HCT116 (cell line): ENCODE measurements at regions not wholly inside any gene's neighbourhood (a gene's known extent, or its start where the extent isn't known, plus 50 kb on each side); places are given as distances from the start of the nearest gene placed in this dataset.
"Not testable (repeated sequence)": the region's sequence is repeated elsewhere in the genome, so short reads cannot be mapped to it uniquely, and the experiment has no call there.

Experiments used
- ATAC-seq: fragments of 200-7000 bp; cut with Tn5 transposase; 2 replicates; pipeline ENCODE4 v1.9.1; 2020; ENCODE audit warnings: mild to moderate bottlenecking, moderate library complexity
- BruUV-seq: library from RNA; stranded (reverse); fragments of 400-500 nt; replicated peaks from 2 replicates; lab custom pipeline; 2021; lab: Mats Ljungman, UMichigan
- CTCF ChIA-PET: fragments of 300-600 bp; sonication (Branson Sonifier 250); formaldehyde crosslinking; loops from one replicate; lab custom pipeline; 2021; ENCODE audit warnings: antibody characterized with exemption; lab: Charles Lee
- POLR2A ChIA-PET: fragments of 300-600, 350-600 bp; sonication (Branson Sonifier 250); formaldehyde crosslinking; loops from one replicate; lab custom pipeline; 2021; ENCODE audit warnings: antibody characterized with exemption; lab: Charles Lee
- RAD21 ChIA-PET, 2 experiments: fragments of 300-600 bp; sonication (Branson Sonifier 250); formaldehyde crosslinking; loops; one replicate each; lab custom pipeline; 2023; ENCODE audit warnings: low total read pairs in 2 of 2; ENCODE audit not compliant: uncharacterized antibody in 2 of 2, unreplicated experiment in 2 of 2, low non-redundant PET in 1 of 2; lab: Charles Lee
- DNase-seq: peaks from one replicate; pipeline ENCODE4 v3.0.0-alpha.2; 2010; ENCODE audit warnings: low read depth, low spot score
- H2AFZ ChIP-seq: fragments of 200-600 bp; shearing (Covaris generic), sonication (generic); 2 replicates; pipeline ENCODE4 v1.6.1; 2017; ENCODE audit warnings: low read depth, mixed run types, mixed read lengths, antibody characterized with exemption, low read length; ENCODE audit not compliant: poor library complexity, severe bottlenecking
- H3K27ac ChIP-seq: 2 replicates; pipeline ENCODE4 v1.5.1; 2012; ENCODE audit warnings: low read depth, low read length
- H3K27me3 ChIP-seq: fragments of 200-600 bp; sonication (generic); 2 replicates; pipeline ENCODE4 v1.6.1; 2016; ENCODE audit warnings: mixed run types, low read length, mixed read lengths; ENCODE audit not compliant: insufficient read depth
- H3K36me3 ChIP-seq, 2 experiments: fragments of 200-500 bp in 1 of 2; fragments of 200-600 bp in 1 of 2; sonication (Bioruptor generic) in 1 of 2; sonication (generic) in 1 of 2; 2 replicates each; pipeline versions ENCODE4 v1.5.1 to v1.6.1; 2014 to 2016; ENCODE audit warnings: low read length in 2 of 2, inconsistent platforms in 1 of 2, mixed read lengths in 1 of 2, mixed run types in 1 of 2; ENCODE audit not compliant: insufficient read depth in 2 of 2, control insufficient read depth in 1 of 2
- H3K4me1 ChIP-seq, 2 experiments: fragments of 200-600 bp in 1 of 2; sonication (generic) in 1 of 2; 2 replicates each; pipeline versions ENCODE4 v1.5.1 to v1.6.1; 2012 to 2017; ENCODE audit warnings: low read length in 2 of 2, inconsistent platforms in 1 of 2, mild to moderate bottlenecking in 1 of 2, mixed read lengths in 1 of 2, mixed run types in 1 of 2, moderate library complexity in 1 of 2; ENCODE audit not compliant: insufficient read depth in 2 of 2, control insufficient read depth in 1 of 2
- H3K4me2 ChIP-seq: fragments of 200-600 bp; sonication (generic); 2 replicates; pipeline ENCODE4 v1.6.1; 2017; ENCODE audit warnings: mixed run types, low read length, mixed read lengths
- H3K4me3 ChIP-seq, 2 experiments: fragments of 200-600 bp in 1 of 2; sonication (generic) in 1 of 2; replicated peaks in 1 of 2; 2 replicates each; pipeline ENCODE4 v1.5.1; 2011 to 2016; ENCODE audit warnings: low read length in 2 of 2, control low read depth in 1 of 2, low read depth in 1 of 2, mild to moderate bottlenecking in 1 of 2, mixed read lengths in 1 of 2, mixed run types in 1 of 2
- H3K79me2 ChIP-seq: fragments of 200-600 bp; sonication (generic); 2 replicates; pipeline ENCODE4 v1.6.1; 2017; ENCODE audit warnings: mild to moderate bottlenecking, mixed run types, low read length, moderate library complexity, mixed read lengths; ENCODE audit not compliant: insufficient read depth
- H3K9ac ChIP-seq: fragments of 200-600 bp; sonication (generic); 2 replicates; pipeline ENCODE4 v1.6.1; 2016; ENCODE audit warnings: low read length, mixed read lengths
- H3K9me2 ChIP-seq: fragments of 200-600 bp; sonication (generic), shearing (Covaris generic); 2 replicates; pipeline ENCODE4 v1.6.1; 2017; ENCODE audit warnings: mixed run types, mild to moderate bottlenecking, moderate library complexity; ENCODE audit not compliant: insufficient read depth
- H3K9me3 ChIP-seq, 2 experiments: fragments of 200-500 bp in 1 of 2; fragments of 200-600 bp in 1 of 2; sonication (Bioruptor generic) in 1 of 2; sonication (generic) in 1 of 2; 2 replicates each; pipeline ENCODE4 v1.6.1; 2014 to 2017; ENCODE audit warnings: low read length in 2 of 2, mixed read lengths in 2 of 2, inconsistent platforms in 1 of 2, low read depth in 1 of 2, mild to moderate bottlenecking in 1 of 2, mixed run types in 1 of 2, moderate library complexity in 1 of 2; ENCODE audit not compliant: control insufficient read depth in 1 of 2, insufficient read depth in 1 of 2
- H4K20me1 ChIP-seq: fragments of 200-600 bp; sonication (generic), shearing (Covaris generic); 2 replicates; pipeline ENCODE4 v1.6.1; 2017; ENCODE audit warnings: mixed run types, mild to moderate bottlenecking, moderate library complexity; ENCODE audit not compliant: insufficient read depth
- CEBPB ChIP-seq: IDR thresholded peaks from 2 replicates; pipeline ENCODE4 v1.6.1; 2012; ENCODE audit warnings: low read depth
- JUND ChIP-seq: IDR thresholded peaks from 2 replicates; pipeline ENCODE4 v1.6.1; 2012
- SP1 ChIP-seq: IDR thresholded peaks from 2 replicates; pipeline ENCODE4 v1.6.1; 2012; ENCODE audit warnings: low read depth
- SRF ChIP-seq: IDR thresholded peaks from 2 replicates; pipeline ENCODE4 v1.6.1; 2012; ENCODE audit warnings: low read depth
- YY1 ChIP-seq: IDR thresholded peaks from 2 replicates; pipeline ENCODE4 v1.6.1; 2011; ENCODE audit warnings: low read length, low read depth, moderate library complexity, mild to moderate bottlenecking; ENCODE audit not compliant: insufficient replicate concordance; ENCODE audit errors: extremely low read depth
- intact Hi-C: fragments of 100-400 bp; cut with micrococcal nuclease; formaldehyde crosslinking; loops from 2 replicates; pipeline ENCODE4 v1.10.0; 2022
- TF ChIP-seq, protein P1 (sequence below), 3 experiments: fragments of 200-600 bp in 1 of 3; sonication (generic) in 1 of 3; IDR thresholded peaks in 2 of 3; conservative IDR thresholded peaks in 1 of 3; 2 replicates each; pipeline ENCODE4 v1.5.1; 2012 to 2017; ENCODE audit warnings: low read depth in 2 of 3, low read length in 2 of 3, antibody characterized with exemption in 1 of 3, borderline replicate concordance in 1 of 3, control low read depth in 1 of 3, mild to moderate bottlenecking in 1 of 3, mixed read lengths in 1 of 3, mixed run types in 1 of 3, moderate library complexity in 1 of 3; ENCODE audit not compliant: insufficient read depth in 1 of 3
- TF ChIP-seq, protein P2 (sequence below): IDR thresholded peaks from 2 replicates; pipeline ENCODE4 v1.6.1; 2012
- TF ChIP-seq, protein P3 (sequence below): IDR thresholded peaks from 2 replicates; pipeline ENCODE4 v1.6.1; 2011; ENCODE audit warnings: mild to moderate bottlenecking, low read length, moderate library complexity; ENCODE audit not compliant: insufficient replicate concordance; ENCODE audit errors: extremely low read depth
- TF ChIP-seq, protein P4 (sequence below): IDR thresholded peaks from 2 replicates; pipeline ENCODE4 v1.6.1; 2012; ENCODE audit warnings: low read depth

DNA sequence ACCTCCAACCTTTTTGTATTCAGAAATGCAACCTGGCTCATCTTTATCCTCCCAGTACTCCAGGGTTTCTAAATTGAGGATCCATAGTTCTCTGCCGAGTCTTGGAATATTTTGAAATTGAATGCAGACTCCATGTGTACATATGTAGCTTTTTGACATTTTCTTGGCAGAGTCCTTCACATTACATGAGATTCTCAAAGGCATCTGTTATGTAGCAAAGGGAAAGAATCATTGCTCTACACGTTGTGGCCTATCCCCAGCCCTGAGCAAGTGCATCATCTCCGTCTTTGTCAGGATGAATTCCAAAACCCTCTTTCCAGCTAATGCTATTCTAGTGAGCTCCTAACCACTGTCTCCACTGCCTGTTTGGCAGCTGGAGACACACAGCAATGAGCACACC, 742.9 kb downstream of the DHX35 start (continued):
- TF ChIP-seq, protein P1, sequence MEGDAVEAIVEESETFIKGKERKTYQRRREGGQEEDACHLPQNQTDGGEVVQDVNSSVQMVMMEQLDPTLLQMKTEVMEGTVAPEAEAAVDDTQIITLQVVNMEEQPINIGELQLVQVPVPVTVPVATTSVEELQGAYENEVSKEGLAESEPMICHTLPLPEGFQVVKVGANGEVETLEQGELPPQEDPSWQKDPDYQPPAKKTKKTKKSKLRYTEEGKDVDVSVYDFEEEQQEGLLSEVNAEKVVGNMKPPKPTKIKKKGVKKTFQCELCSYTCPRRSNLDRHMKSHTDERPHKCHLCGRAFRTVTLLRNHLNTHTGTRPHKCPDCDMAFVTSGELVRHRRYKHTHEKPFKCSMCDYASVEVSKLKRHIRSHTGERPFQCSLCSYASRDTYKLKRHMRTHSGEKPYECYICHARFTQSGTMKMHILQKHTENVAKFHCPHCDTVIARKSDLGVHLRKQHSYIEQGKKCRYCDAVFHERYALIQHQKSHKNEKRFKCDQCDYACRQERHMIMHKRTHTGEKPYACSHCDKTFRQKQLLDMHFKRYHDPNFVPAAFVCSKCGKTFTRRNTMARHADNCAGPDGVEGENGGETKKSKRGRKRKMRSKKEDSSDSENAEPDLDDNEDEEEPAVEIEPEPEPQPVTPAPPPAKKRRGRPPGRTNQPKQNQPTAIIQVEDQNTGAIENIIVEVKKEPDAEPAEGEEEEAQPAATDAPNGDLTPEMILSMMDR (IDR thresholded peaks at IDR 0.05 in 2 of 3, conservative IDR thresholded peaks at IDR 0.05 in 1 of 3; ENCODE audit: borderline replicate concordance in 1 of 3, insufficient read depth in 1 of 3, low read depth in 2 of 3, low read length in 2 of 3) = no peak
- no peak for TF ChIP-seq JUND
- TF ChIP-seq, protein P2, sequence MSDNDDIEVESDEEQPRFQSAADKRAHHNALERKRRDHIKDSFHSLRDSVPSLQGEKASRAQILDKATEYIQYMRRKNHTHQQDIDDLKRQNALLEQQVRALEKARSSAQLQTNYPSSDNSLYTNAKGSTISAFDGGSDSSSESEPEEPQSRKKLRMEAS = no peak

DNA sequence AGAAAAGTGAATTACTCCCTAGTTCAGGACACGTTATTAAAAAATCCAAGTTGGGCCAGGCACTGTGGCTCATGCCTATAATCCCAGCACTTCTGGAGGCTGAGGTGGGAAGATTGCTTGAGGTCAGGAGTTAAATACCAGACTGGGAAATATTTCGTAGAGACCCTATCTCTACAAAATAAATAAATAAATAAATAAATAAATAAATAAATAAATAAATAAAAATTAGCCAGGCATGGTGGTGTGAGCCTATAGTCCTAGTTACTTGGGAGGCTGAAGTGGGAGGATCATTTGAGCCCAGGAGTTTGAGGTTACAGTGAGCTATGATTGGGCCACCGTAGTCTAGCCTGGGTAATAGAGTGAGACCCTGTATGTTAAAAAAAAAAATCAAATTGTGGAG, 741.2 kb downstream of the DHX35 start:
- CTCF ChIA-PET = not testable (repeated sequence)

DNA sequence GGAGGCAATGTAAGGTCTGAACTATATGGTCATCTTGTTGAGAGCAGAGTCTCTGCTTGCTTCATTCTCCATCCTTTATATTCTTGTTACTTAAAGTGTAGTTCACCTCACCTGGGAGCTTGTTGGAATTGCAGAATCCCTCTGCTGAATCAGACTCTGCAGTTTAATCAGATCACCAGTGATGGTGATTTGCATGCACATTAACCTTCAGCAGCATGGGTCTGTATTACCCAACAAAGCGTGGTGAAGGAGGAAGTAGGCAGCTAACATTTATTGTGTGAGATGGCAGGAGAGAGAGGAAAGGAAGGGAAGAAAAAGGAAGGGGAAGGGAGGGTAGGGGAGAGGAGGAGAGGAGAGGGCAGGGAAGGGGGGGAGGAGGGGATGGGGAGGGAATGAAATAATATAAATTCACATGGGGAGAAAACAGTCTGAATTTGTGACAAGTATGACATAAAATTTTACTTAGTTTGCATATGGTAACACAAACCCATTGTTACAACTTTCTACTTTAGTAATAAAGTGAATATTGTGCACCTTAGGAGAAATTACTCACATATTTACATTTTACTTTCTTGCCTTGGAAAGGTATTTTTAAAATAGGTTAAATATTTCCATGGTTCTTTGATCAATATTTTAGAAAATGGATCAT, 740.7 kb downstream of the DHX35 start:
- Histone ChIP-seq H3K27ac (no peak overlapping the region), H4K20me1 (no peaks in the 10 kb centered on the region), H3K79me2 (no peaks in the 10 kb centered on the region), H3K27me3 (no peaks in the 10 kb centered on the region), H3K36me3 (no peaks in the 10 kb centered on the region), H2AFZ (no peak overlapping the region), H3K9me2 (no peaks in the 10 kb centered on the region), H3K9me3 (peaks cover 0 to 10% of the 10 kb centered on the region in 2 experiments; a peak in 2 of 4 replicates), H3K4me2 (no peak overlapping the region), H3K4me3 (no peak overlapping the region), H3K4me1 (no peaks in the 10 kb centered on the region), H3K9ac (no peak overlapping the region)
- no TSS peak for BruUV-seq
- no peak for DNase-seq
- intact Hi-C loops = no loop called here
- no peak for ATAC-seq
- ChIA-PET RAD21 (no interaction called here), CTCF (no interaction called here), POLR2A (no interaction called here)
- TF ChIP-seq, protein P3, sequence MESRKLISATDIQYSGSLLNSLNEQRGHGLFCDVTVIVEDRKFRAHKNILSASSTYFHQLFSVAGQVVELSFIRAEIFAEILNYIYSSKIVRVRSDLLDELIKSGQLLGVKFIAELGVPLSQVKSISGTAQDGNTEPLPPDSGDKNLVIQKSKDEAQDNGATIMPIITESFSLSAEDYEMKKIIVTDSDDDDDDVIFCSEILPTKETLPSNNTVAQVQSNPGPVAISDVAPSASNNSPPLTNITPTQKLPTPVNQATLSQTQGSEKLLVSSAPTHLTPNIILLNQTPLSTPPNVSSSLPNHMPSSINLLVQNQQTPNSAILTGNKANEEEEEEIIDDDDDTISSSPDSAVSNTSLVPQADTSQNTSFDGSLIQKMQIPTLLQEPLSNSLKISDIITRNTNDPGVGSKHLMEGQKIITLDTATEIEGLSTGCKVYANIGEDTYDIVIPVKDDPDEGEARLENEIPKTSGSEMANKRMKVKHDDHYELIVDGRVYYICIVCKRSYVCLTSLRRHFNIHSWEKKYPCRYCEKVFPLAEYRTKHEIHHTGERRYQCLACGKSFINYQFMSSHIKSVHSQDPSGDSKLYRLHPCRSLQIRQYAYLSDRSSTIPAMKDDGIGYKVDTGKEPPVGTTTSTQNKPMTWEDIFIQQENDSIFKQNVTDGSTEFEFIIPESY = no peak
- no peak for TF ChIP-seq SP1
- TF ChIP-seq SRF = no peak
- TF ChIP-seq, protein P4, sequence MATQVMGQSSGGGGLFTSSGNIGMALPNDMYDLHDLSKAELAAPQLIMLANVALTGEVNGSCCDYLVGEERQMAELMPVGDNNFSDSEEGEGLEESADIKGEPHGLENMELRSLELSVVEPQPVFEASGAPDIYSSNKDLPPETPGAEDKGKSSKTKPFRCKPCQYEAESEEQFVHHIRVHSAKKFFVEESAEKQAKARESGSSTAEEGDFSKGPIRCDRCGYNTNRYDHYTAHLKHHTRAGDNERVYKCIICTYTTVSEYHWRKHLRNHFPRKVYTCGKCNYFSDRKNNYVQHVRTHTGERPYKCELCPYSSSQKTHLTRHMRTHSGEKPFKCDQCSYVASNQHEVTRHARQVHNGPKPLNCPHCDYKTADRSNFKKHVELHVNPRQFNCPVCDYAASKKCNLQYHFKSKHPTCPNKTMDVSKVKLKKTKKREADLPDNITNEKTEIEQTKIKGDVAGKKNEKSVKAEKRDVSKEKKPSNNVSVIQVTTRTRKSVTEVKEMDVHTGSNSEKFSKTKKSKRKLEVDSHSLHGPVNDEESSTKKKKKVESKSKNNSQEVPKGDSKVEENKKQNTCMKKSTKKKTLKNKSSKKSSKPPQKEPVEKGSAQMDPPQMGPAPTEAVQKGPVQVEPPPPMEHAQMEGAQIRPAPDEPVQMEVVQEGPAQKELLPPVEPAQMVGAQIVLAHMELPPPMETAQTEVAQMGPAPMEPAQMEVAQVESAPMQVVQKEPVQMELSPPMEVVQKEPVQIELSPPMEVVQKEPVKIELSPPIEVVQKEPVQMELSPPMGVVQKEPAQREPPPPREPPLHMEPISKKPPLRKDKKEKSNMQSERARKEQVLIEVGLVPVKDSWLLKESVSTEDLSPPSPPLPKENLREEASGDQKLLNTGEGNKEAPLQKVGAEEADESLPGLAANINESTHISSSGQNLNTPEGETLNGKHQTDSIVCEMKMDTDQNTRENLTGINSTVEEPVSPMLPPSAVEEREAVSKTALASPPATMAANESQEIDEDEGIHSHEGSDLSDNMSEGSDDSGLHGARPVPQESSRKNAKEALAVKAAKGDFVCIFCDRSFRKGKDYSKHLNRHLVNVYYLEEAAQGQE = no peak
- TF ChIP-seq CEBPB = no peak
- no peak for TF ChIP-seq YY1

More for the DNA sequence above, 741.2 kb downstream of the DHX35 start:
- H3K27me3 ChIP-seq, H2AFZ ChIP-seq, POLR2A ChIA-PET, H3K27ac ChIP-seq, RAD21 ChIA-PET, H3K4me2 ChIP-seq, H3K9me2 ChIP-seq, intact Hi-C loops, H3K4me3 ChIP-seq, H3K9ac ChIP-seq, H3K79me2 ChIP-seq, BruUV-seq, ATAC-seq, H3K36me3 ChIP-seq, DNase-seq, H3K4me1 ChIP-seq, H4K20me1 ChIP-seq: not testable (repeated sequence)
- H3K9me3 ChIP-seq = peaks cover 0 to 13% of the 10 kb centered on the region in 2 experiments; a peak in 2 of 4 replicates
